SH-SY5Y (cell line): ENCODE measurements at regions not wholly inside any gene's neighbourhood (a gene's known extent, or its start where the extent isn't known, plus 50 kb on each side); places are given as distances from the start of the nearest gene placed in this dataset.

Experiments used
- GATA2 ChIP-seq: IDR thresholded peaks from 2 replicates; pipeline ENCODE4 v1.6.1; 2011; ENCODE audit warnings: mild to moderate bottlenecking, low read depth, low read length
- GATA3 ChIP-seq: IDR thresholded peaks from 2 replicates; pipeline ENCODE4 v1.6.1; 2011; ENCODE audit warnings: low read depth, mild to moderate bottlenecking, low read length, moderate library complexity

DNA sequence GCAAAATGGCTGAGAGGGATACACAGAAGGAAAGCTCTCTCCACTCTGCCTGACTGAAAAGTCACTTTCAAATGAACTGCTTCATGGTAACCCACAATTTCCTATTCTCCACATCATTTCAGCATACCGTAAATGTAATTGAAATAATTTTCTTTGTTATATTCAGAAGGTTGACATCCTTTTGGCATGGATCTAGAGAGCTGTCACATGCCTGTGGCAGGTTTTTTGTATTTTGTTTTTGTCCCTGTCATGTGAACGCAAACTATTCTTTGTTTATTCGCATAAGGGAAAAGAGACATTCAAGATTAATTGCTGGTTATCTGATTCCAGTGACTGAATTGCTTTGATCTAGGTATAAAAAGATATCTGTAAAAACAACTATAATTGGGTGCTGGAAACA lies 1808.1 kb downstream of the NCAM2 start:
- no peak for TF ChIP-seq GATA3
- TF ChIP-seq GATA2, result no peak
